NCI-H1092 (cell line): ENCODE measurements at regions not wholly inside any gene's neighbourhood (a gene's known extent, or its start where the extent isn't known, plus 50 kb on each side); places are given as distances from the start of the nearest gene placed in this dataset.
"Not testable (repeated sequence)": the region's sequence is repeated elsewhere in the genome, so short reads cannot be mapped to it uniquely, and the experiment has no call there.

Experiments used
- DNase-seq: peaks from one replicate; lab custom pipeline; 2025; lab: John Stamatoyannopoulos, UW

GRCh38 chr3:118526758-118527513 is 507.7 kb downstream of the IGSF11 start:
- no peak for DNase-seq

- DNase-seq, result no peak
Observed at GRCh38 chr3:118527514-118528044, 507.1 kb downstream of the IGSF11 start.

GRCh38 chr3:118529554-118529953 is 505.1 kb downstream of the IGSF11 start:
- no peak for DNase-seq

- DNase-seq, result no peak
Observed at GRCh38 chr3:118530350-118530922, 504.2 kb downstream of the IGSF11 start.

GRCh38 chr3:118530927-118531356 is 503.7 kb downstream of the IGSF11 start:
- not testable (repeated sequence) for DNase-seq

GRCh38 chr3:118531816-118532215 is 502.8 kb downstream of the IGSF11 start:
- no peak for DNase-seq

- DNase-seq, result no peak
Observed at GRCh38 chr3:118533676-118534075, 501.0 kb downstream of the IGSF11 start.

GRCh38 chr3:118534519-118534918 is 500.1 kb downstream of the IGSF11 start:
- no peak for DNase-seq

GRCh38 chr3:118536764-118537163 is 497.9 kb downstream of the IGSF11 start:
- DNase-seq, result no peak

- no peak for DNase-seq
Observed at GRCh38 chr3:118537454-118537853, 497.2 kb downstream of the IGSF11 start.

GRCh38 chr3:118538187-118538586 is 496.5 kb downstream of the IGSF11 start:
- no peak for DNase-seq

- not testable (repeated sequence) for DNase-seq
Observed at GRCh38 chr3:118539820-118540447, 494.7 kb downstream of the IGSF11 start.

GRCh38 chr3:118540448-118540821 is 494.2 kb downstream of the IGSF11 start:
- not testable (repeated sequence) for DNase-seq

- no peak for DNase-seq
Observed at GRCh38 chr3:118540826-118541225, 493.8 kb downstream of the IGSF11 start.

- no peak for DNase-seq
Observed at GRCh38 chr3:118541796-118542195, 492.9 kb downstream of the IGSF11 start.

GRCh38 chr3:118543832-118544231 is 490.8 kb downstream of the IGSF11 start:
- DNase-seq, result no peak

GRCh38 chr3:118544458-118544857 is 490.2 kb downstream of the IGSF11 start:
- no peak for DNase-seq

GRCh38 chr3:118548434-118548833 is 486.2 kb downstream of the IGSF11 start:
- no peak for DNase-seq

GRCh38 chr3:118550122-118550521 is 484.5 kb downstream of the IGSF11 start:
- DNase-seq, result no peak

GRCh38 chr3:118550556-118550955 is 484.1 kb downstream of the IGSF11 start:
- no peak for DNase-seq

- DNase-seq, result no peak
Observed at GRCh38 chr3:118554148-118554838, 480.4 kb downstream of the IGSF11 start.

GRCh38 chr3:118556983-118557382 is 477.7 kb downstream of the IGSF11 start:
- no peak for DNase-seq
